Peyer's patch (tissue), 4 donors: ENCODE measurements at regions not wholly inside any gene's neighbourhood (a gene's known extent, or its start where the extent isn't known, plus 50 kb on each side); places are given as distances from the start of the nearest gene placed in this dataset.

Source experiments
- DNase-seq, 3 donors: peaks; one replicate each; pipeline ENCODE4 v3.0.0-alpha.2; 2017 to 2019
- H3K27ac ChIP-seq, 4 donors: fragments of 200-600 bp; sonication (generic); one replicate each; pipeline ENCODE4 v1.5.1; 2016 to 2019
- H3K27me3 ChIP-seq, 2 donors: fragments of 200-600 bp; sonication (generic); one replicate each; pipeline ENCODE4 v1.5.1; 2019
- H3K36me3 ChIP-seq, 3 donors: fragments of 200-600 bp; sonication (generic); one replicate each; pipeline ENCODE4 v1.5.1; 2016 to 2019
- H3K4me1 ChIP-seq, 4 donors: fragments of 200-600 bp; sonication (generic); one replicate each; pipeline ENCODE4 v1.5.1; 2016 to 2019
- H3K4me3 ChIP-seq, 4 donors: fragments of 200-600 bp; sonication (generic); 1 replicate in 3 of 4; 2 replicates in 1 of 4; pipeline ENCODE4 v1.5.1; 2016 to 2019; ENCODE audit warnings: mild to moderate bottlenecking in 1 of 4
- H3K9me3 ChIP-seq, 4 donors: fragments of 200-600 bp; sonication (generic); one replicate each; pipeline ENCODE4 v1.5.1; 2016 to 2019; ENCODE audit warnings: mild to moderate bottlenecking in 1 of 4
- CTCF ChIP-seq, 6 experiments: fragments of 450-650 bp in 4 of 6; fragments of 200-600 bp in 2 of 6; sonication (generic) in 1 of 6; IDR thresholded peaks; one replicate each; pipeline ENCODE4 v1.5.1; 2017 to 2019; ENCODE audit warnings: antibody characterized with exemption in 6 of 6, mild to moderate bottlenecking in 3 of 6, moderate library complexity in 1 of 6
- POLR2A ChIP-seq, 2 donors: fragments of 450-650 bp; IDR thresholded peaks; one replicate each; pipeline ENCODE4 v1.5.1; 2017; ENCODE audit warnings: antibody characterized with exemption in 2 of 2, mild to moderate bottlenecking in 2 of 2, moderate library complexity in 2 of 2

- no peak for DNase-seq
- no peak overlapping the region for H3K4me3 ChIP-seq
- no peaks in the 10 kb centered on the region for H3K4me1 ChIP-seq
- no peaks in the 10 kb centered on the region for H3K36me3 ChIP-seq
- H3K27ac ChIP-seq, result no peak overlapping the region
- H3K27me3 ChIP-seq, result no peaks in the 10 kb centered on the region
- TF ChIP-seq POLR2A (IDR thresholded peaks at IDR 0.05) (no peak), CTCF (IDR thresholded peaks at IDR 0.05) (no peak)
- no peaks in the 10 kb centered on the region for H3K9me3 ChIP-seq
Observed at GRCh38 chr13:61935710-61936109, 520.1 kb upstream of the PCDH20 start.

- H3K4me3 ChIP-seq, result no peak overlapping the region
- no peaks in the 10 kb centered on the region for H3K9me3 ChIP-seq
- no peaks in the 10 kb centered on the region for H3K36me3 ChIP-seq
- no peaks in the 10 kb centered on the region for H3K27me3 ChIP-seq
- DNase-seq, result no peak
- H3K27ac ChIP-seq, result no peak overlapping the region
- TF ChIP-seq POLR2A (IDR thresholded peaks at IDR 0.05) (no peak), CTCF (IDR thresholded peaks at IDR 0.05) (no peak)
- no peaks in the 10 kb centered on the region for H3K4me1 ChIP-seq
Observed at GRCh38 chr13:61927648-61928047, 512.0 kb upstream of the PCDH20 start.

GRCh38 chr13:61918841-61919240 lies 503.2 kb upstream of the PCDH20 start:
- H3K27me3 ChIP-seq, result no peaks in the 10 kb centered on the region
- no peak for TF ChIP-seq POLR2A (IDR thresholded peaks at IDR 0.05)
- no peak for TF ChIP-seq CTCF (IDR thresholded peaks at IDR 0.05)
- no peaks in the 10 kb centered on the region for H3K36me3 ChIP-seq
- no peak for DNase-seq
- H3K9me3 ChIP-seq, result no peaks in the 10 kb centered on the region
- H3K4me3 ChIP-seq, result no peak overlapping the region
- H3K4me1 ChIP-seq, result no peaks in the 10 kb centered on the region
- H3K27ac ChIP-seq, result no peak overlapping the region

GRCh38 chr13:61916483-61916882 lies 500.8 kb upstream of the PCDH20 start:
- DNase-seq, result no peak
- Histone ChIP-seq H3K27me3 (no peaks in the 10 kb centered on the region), H3K4me3 (no peak overlapping the region), H3K27ac (no peak overlapping the region), H3K4me1 (no peaks in the 10 kb centered on the region), H3K36me3 (no peaks in the 10 kb centered on the region), H3K9me3 (no peaks in the 10 kb centered on the region)
- no peak for TF ChIP-seq CTCF (IDR thresholded peaks at IDR 0.05)
- TF ChIP-seq POLR2A (IDR thresholded peaks at IDR 0.05), result no peak

GRCh38 chr13:61913183-61913582 lies 497.5 kb upstream of the PCDH20 start:
- H3K4me1 ChIP-seq, result no peaks in the 10 kb centered on the region
- TF ChIP-seq CTCF (IDR thresholded peaks at IDR 0.05), result no peak
- no peak for TF ChIP-seq POLR2A (IDR thresholded peaks at IDR 0.05)
- no peak overlapping the region for H3K4me3 ChIP-seq
- no peak for DNase-seq
- no peaks in the 10 kb centered on the region for H3K27me3 ChIP-seq
- H3K36me3 ChIP-seq, result no peaks in the 10 kb centered on the region
- H3K27ac ChIP-seq, result no peak overlapping the region
- no peaks in the 10 kb centered on the region for H3K9me3 ChIP-seq

GRCh38 chr13:61908906-61909615 lies 493.4 kb upstream of the PCDH20 start:
- no peak overlapping the region for H3K4me3 ChIP-seq
- no peak for DNase-seq
- no peaks in the 10 kb centered on the region for H3K36me3 ChIP-seq
- H3K27me3 ChIP-seq, result no peaks in the 10 kb centered on the region
- no peaks in the 10 kb centered on the region for H3K4me1 ChIP-seq
- TF ChIP-seq POLR2A (IDR thresholded peaks at IDR 0.05), result no peak
- no peak for TF ChIP-seq CTCF (IDR thresholded peaks at IDR 0.05)
- no peaks in the 10 kb centered on the region for H3K9me3 ChIP-seq
- no peak overlapping the region for H3K27ac ChIP-seq
